ENCODE measurements at regions not wholly inside any gene's neighbourhood (a gene's known extent, or its start where the extent isn't known, plus 50 kb on each side); places are given as distances from the start of the nearest gene placed in this dataset.

DNA sequence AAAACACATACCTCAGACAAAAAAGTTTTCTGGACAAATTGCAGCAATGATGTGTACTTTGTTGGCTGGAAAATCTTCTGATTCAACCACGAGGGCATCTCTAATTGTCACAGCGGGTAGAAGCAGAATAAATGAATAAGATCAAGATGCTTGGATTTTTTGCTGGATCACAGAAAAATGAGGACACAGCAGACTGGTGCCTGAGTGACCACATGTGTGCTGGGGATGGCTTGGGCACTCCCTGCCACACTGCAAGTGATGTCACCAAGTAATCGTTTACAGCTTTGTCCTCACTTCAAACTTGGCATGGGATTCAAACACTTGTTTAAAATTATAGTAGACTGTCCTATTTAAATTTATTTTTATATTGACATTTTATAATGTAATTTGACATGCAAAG lies 557.0 kb downstream of the SPRY1 start:
- TF ChIP-seq, protein P1, sequence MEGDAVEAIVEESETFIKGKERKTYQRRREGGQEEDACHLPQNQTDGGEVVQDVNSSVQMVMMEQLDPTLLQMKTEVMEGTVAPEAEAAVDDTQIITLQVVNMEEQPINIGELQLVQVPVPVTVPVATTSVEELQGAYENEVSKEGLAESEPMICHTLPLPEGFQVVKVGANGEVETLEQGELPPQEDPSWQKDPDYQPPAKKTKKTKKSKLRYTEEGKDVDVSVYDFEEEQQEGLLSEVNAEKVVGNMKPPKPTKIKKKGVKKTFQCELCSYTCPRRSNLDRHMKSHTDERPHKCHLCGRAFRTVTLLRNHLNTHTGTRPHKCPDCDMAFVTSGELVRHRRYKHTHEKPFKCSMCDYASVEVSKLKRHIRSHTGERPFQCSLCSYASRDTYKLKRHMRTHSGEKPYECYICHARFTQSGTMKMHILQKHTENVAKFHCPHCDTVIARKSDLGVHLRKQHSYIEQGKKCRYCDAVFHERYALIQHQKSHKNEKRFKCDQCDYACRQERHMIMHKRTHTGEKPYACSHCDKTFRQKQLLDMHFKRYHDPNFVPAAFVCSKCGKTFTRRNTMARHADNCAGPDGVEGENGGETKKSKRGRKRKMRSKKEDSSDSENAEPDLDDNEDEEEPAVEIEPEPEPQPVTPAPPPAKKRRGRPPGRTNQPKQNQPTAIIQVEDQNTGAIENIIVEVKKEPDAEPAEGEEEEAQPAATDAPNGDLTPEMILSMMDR (IDR thresholded peaks at IDR 0.05; ENCODE audit: low read depth, low read length): no peak
- no peak overlapping the region for H3K4me3 ChIP-seq (ENCODE audit: low read depth, low read length)

GRCh38 chr4:123954220-123954619 lies 557.6 kb downstream of the SPRY1 start:
- H3K4me3 ChIP-seq (ENCODE audit: low read depth, low read length): no peak overlapping the region
- TF ChIP-seq, protein P1 (IDR thresholded peaks at IDR 0.05; ENCODE audit: low read depth, low read length): no peak

- H3K4me3 ChIP-seq (ENCODE audit: low read depth, low read length): no peak overlapping the region
- TF ChIP-seq, protein P1 (IDR thresholded peaks at IDR 0.05; ENCODE audit: low read depth, low read length): no peak
Observed at GRCh38 chr4:123955167-123955800, 558.7 kb downstream of the SPRY1 start.

DNA sequence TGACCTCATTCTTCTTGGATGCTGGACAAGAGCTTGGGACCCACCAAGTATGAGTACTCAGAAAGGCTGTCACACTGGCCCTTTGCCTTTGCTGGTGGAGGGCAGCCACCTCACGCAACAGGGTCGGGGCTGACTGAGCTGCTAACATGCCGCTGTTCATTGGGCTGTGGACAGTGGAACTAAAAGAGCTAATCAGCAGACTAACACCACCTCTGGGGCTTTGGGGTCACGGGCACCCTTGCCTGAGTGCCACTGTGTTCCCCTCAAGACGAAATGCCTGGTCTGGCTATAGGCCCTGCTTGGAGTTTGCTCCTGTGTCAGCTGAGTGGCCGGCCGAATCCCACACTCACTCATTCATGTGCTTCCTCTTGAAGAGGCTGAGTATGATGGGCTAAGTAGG lies 559.6 kb downstream of the SPRY1 start:
- TF ChIP-seq, protein P1 (IDR thresholded peaks at IDR 0.05; ENCODE audit: low read depth, low read length): no peak
- H3K4me3 ChIP-seq (ENCODE audit: low read depth, low read length): no peak overlapping the region

GRCh38 chr4:123966990-123967769 lies 570.6 kb downstream of the SPRY1 start:
- no peak overlapping the region for H3K4me3 ChIP-seq (ENCODE audit: low read depth, low read length)
- TF ChIP-seq, protein P1 (IDR thresholded peaks at IDR 0.05; ENCODE audit: low read depth, low read length): no peak

DNA sequence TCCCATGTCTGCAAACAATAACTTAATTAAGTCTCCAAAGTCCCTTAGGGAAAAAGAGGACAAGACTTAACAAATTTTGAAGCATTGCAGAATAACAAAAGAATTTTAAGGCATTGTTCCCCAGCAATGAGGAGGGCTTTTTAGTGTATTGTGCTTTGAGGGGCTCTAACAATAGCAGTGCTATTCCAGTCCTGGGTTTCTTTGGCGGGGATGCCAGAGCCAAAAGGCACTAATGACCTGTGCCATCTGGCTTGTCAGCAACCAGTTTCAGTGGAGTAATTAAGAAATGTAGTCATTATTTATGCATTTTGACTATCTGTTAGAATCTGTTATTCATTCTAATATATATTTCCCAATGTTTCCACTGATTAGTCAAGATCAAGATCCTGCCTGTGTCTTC lies 575.4 kb downstream of the SPRY1 start:
- H3K4me3 ChIP-seq (ENCODE audit: low read depth, low read length): no peak overlapping the region
- TF ChIP-seq, protein P1 (IDR thresholded peaks at IDR 0.05; ENCODE audit: low read depth, low read length): no peak
